Hepatocyte (in vitro differentiated cells): ENCODE measurements at regions not wholly inside any gene's neighbourhood (a gene's known extent, or its start where the extent isn't known, plus 50 kb on each side); places are given as distances from the start of the nearest gene placed in this dataset.

Source experiments
- DNase-seq: peaks from one replicate; pipeline ENCODE4 v3.0.0-alpha.2; 2016; ENCODE audit warnings: low spot score
- H2AFZ ChIP-seq: fragments of 200-600 bp; sonication (generic); 2 replicates; pipeline ENCODE4 v1.6.0; 2016; ENCODE audit warnings: antibody characterized with exemption, mild to moderate bottlenecking
- H3K27ac ChIP-seq: fragments of 200-600 bp; sonication (generic); 2 replicates; pipeline ENCODE4 v1.5.1; 2016; ENCODE audit warnings: mild to moderate bottlenecking
- H3K27me3 ChIP-seq: fragments of 200-600 bp; sonication (generic); 2 replicates; pipeline ENCODE4 v1.6.1; 2016
- H3K36me3 ChIP-seq: fragments of 200-600 bp; sonication (generic); replicated peaks from 2 replicates; pipeline ENCODE4 v1.5.1; 2016; ENCODE audit warnings: low read depth; ENCODE audit not compliant: insufficient read depth
- H3K4me1 ChIP-seq: fragments of 200-600 bp; sonication (generic); 2 replicates; pipeline ENCODE4 v1.5.1; 2016; ENCODE audit warnings: mild to moderate bottlenecking, moderate library complexity; ENCODE audit not compliant: insufficient read depth
- H3K4me2 ChIP-seq: fragments of 200-600 bp; sonication (generic); 2 replicates; pipeline ENCODE4 v1.6.0; 2016
- H3K4me3 ChIP-seq: fragments of 200-600 bp; sonication (generic); 2 replicates; pipeline ENCODE4 v1.5.1; 2016; ENCODE audit warnings: mild to moderate bottlenecking
- H3K79me2 ChIP-seq: fragments of 200-600 bp; sonication (generic); 2 replicates; pipeline ENCODE4 v1.6.0; 2017; ENCODE audit warnings: mild to moderate bottlenecking
- H3K9me2 ChIP-seq: fragments of 200-600 bp; sonication (generic); replicated peaks from 2 replicates; pipeline ENCODE4 v1.6.0; 2017; ENCODE audit warnings: mild to moderate bottlenecking; ENCODE audit not compliant: insufficient read depth
- H3K9me3 ChIP-seq: fragments of 200-600 bp; sonication (generic); 2 replicates; pipeline ENCODE4 v1.5.1; 2016; ENCODE audit warnings: low read depth, mild to moderate bottlenecking
- H4K20me1 ChIP-seq: fragments of 200-600 bp; sonication (generic); 2 replicates; pipeline ENCODE4 v1.6.0; 2016; ENCODE audit warnings: mild to moderate bottlenecking; ENCODE audit not compliant: insufficient read depth, poor library complexity, severe bottlenecking
- EZH2 ChIP-seq: fragments of 200-600 bp; sonication (generic); IDR thresholded peaks from 2 replicates; pipeline ENCODE4 v1.6.1; 2016; ENCODE audit warnings: antibody characterized with exemption, mild to moderate bottlenecking, borderline replicate concordance
- EZH2phosphoT487 ChIP-seq: fragments of 200-600 bp; sonication (generic); IDR thresholded peaks from one replicate; pipeline ENCODE4 v1.6.1; 2018; ENCODE audit warnings: antibody characterized with exemption, mild to moderate bottlenecking, low read depth, moderate library complexity; ENCODE audit not compliant: unreplicated experiment, severe bottlenecking
- WGBS: methylation state at CpG from one replicate; pipeline ENCODE4 v1.1.6; 2016; ENCODE audit warnings: low lambda C conversion rate; ENCODE audit errors: missing lambda C conversion rate; 5-methylcytosine and 5-hydroxymethylcytosine counted together
- TF ChIP-seq, protein P1 (sequence below): fragments of 200-600 bp; sonication (generic); IDR thresholded peaks from 2 replicates; pipeline ENCODE4 v1.5.1; 2016; ENCODE audit warnings: antibody characterized with exemption, mild to moderate bottlenecking; ENCODE audit not compliant: poor library complexity

DNA sequence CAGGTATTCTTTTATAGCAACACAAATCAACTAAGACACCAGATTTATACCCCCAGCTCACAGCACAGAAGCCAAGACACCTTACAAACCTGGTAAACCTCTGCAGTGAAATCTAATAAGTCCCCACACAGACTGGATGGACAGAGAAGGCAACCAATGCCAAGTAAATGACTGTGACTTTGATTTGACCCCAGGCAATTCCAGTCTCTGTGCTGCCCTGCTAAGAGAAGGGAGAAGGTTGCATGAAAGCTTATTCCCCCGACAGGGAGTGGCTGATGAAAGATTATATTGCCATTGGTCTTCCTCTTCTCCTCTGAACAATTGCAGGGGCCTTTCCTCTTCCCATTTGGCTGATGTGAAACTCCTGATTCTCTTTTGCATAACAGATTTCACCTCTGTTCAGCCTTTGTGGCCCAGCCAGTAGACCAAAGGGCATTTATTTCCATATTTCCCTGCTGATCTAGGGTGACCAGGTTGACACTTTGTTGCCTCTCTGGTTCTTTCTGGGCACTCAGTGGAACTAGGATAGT lies 107.6 kb downstream of the ADRB2 start:
- Histone ChIP-seq H3K4me2 (no peak overlapping the region), H3K9me2 (no peaks in the 10 kb centered on the region), H3K79me2 (no peaks in the 10 kb centered on the region), H3K9me3 (no peaks in the 10 kb centered on the region), H3K4me3 (no peak overlapping the region), H3K36me3 (no peaks in the 10 kb centered on the region), H3K27me3 (no peaks in the 10 kb centered on the region), H3K27ac (no peak overlapping the region), H4K20me1 (no peaks in the 10 kb centered on the region), H2AFZ (no peak overlapping the region), H3K4me1 (no peaks in the 10 kb centered on the region)
- no peak for TF ChIP-seq EZH2
- TF ChIP-seq, protein P1, sequence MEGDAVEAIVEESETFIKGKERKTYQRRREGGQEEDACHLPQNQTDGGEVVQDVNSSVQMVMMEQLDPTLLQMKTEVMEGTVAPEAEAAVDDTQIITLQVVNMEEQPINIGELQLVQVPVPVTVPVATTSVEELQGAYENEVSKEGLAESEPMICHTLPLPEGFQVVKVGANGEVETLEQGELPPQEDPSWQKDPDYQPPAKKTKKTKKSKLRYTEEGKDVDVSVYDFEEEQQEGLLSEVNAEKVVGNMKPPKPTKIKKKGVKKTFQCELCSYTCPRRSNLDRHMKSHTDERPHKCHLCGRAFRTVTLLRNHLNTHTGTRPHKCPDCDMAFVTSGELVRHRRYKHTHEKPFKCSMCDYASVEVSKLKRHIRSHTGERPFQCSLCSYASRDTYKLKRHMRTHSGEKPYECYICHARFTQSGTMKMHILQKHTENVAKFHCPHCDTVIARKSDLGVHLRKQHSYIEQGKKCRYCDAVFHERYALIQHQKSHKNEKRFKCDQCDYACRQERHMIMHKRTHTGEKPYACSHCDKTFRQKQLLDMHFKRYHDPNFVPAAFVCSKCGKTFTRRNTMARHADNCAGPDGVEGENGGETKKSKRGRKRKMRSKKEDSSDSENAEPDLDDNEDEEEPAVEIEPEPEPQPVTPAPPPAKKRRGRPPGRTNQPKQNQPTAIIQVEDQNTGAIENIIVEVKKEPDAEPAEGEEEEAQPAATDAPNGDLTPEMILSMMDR, result no peak
- no peak for TF ChIP-seq EZH2phosphoT487
- WGBS, result 75% methylated on average over 1 of the region's 1 CpG
- no peak for DNase-seq

DNA sequence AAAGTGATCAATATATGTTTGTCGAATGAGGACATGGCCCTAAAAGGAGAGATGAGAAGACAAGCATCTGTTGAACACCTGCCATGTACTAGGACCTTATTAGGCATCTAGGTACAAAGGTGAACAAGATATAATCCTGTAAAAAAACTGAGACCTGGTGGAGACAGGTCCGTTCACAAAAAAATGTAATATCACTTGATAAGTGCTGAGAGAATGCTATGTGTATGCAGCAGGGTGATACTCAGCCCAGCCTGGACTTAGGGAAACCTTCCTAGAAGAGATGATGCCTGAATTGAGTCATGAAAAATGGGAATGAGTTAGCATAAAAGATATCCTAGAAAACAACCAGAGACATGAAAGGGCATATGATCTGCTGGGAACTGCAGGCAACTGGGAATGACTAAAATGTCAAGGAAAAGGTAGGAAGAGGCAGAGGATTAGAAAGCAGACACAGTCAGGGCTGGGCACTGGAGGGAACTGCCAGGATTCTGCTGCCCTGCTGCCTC lies 108.5 kb downstream of the ADRB2 start:
- Histone ChIP-seq H3K4me2 (no peak overlapping the region), H2AFZ (no peak overlapping the region), H3K79me2 (no peaks in the 10 kb centered on the region), H3K4me3 (no peak overlapping the region), H3K27ac (no peak overlapping the region), H3K4me1 (no peaks in the 10 kb centered on the region), H4K20me1 (no peaks in the 10 kb centered on the region), H3K9me3 (no peaks in the 10 kb centered on the region), H3K9me2 (no peaks in the 10 kb centered on the region), H3K27me3 (no peaks in the 10 kb centered on the region), H3K36me3 (no peaks in the 10 kb centered on the region)
- 84% methylated on average over 2 of the region's 2 CpGs for WGBS
- TF ChIP-seq EZH2phosphoT487, result no peak
- DNase-seq, result no peak

DNA sequence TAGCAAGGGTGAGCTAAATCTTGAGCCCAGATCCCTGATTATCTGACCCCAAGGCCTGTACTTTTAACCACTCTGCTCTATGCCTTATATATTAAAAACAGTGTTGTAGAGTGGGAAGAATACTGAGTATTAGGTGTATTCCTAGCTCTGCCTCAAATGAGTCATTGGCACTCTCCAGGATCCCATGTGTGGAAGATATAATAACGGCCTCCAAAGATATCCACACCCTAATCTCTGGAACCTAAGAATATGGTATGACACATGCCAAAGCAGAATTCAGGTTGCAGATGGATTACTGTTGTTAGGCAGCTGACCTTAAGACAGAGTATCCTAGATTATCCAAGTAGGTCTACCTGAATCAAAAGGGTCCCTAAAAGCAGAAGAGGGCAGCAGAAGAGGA lies 110.8 kb downstream of the ADRB2 start:
- no peak overlapping the region for H3K27ac ChIP-seq
- no peak for TF ChIP-seq EZH2
- TF ChIP-seq, protein P1, result no peak
- no peak for TF ChIP-seq EZH2phosphoT487
- no peaks in the 10 kb centered on the region for H3K9me2 ChIP-seq
- no peaks in the 10 kb centered on the region for H3K79me2 ChIP-seq
- H3K4me2 ChIP-seq, result no peak overlapping the region
- H4K20me1 ChIP-seq, result no peaks in the 10 kb centered on the region
- 70% methylated on average over 1 of the region's 1 CpG for WGBS
- H3K9me3 ChIP-seq, result no peaks in the 10 kb centered on the region
- no peak overlapping the region for H2AFZ ChIP-seq
- no peaks in the 10 kb centered on the region for H3K36me3 ChIP-seq
- H3K4me1 ChIP-seq, result no peaks in the 10 kb centered on the region
- DNase-seq, result no peak
- no peaks in the 10 kb centered on the region for H3K27me3 ChIP-seq
- no peak overlapping the region for H3K4me3 ChIP-seq

DNA sequence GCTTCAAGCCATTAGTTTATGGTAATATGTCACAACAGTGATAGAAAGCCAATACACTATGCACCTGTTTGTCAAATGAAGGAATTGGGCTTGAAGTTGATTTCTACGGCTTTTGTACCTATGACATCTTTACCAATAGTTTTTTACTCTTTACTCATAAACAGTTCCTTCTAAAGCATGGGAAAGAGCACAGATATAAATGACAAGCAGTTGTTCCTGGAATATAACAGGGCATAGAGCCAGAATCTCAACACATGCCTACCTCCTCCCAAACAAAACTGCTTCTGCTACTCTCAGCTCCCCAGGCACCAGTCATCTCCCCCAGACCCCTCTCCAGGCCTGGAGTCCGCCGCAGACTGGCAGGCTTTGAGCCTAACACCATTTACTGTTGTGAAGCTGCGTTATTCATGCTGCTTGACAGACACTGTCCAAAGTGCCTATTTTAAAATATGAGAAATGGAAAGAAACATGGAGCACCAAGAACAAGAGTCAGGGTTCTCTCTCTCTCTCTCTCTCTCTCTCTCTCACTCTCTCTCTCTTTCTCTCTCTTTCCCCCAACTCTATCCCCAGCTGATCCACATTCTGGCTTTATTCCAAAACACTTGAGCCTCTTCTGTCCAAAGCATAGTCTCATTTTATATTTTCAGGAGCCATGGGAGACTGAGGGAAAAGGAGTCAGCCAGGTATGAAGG lies 111.6 kb downstream of the ADRB2 start:
- TF ChIP-seq EZH2phosphoT487 (no peak), EZH2 (no peak)
- TF ChIP-seq, protein P1, result no peak
- WGBS, result 85% methylated on average over 4 of the region's 4 CpGs
- Histone ChIP-seq H3K4me1 (no peaks in the 10 kb centered on the region), H3K9me3 (no peaks in the 10 kb centered on the region), H4K20me1 (no peaks in the 10 kb centered on the region), H3K4me2 (no peak overlapping the region), H2AFZ (no peak overlapping the region), H3K27me3 (no peaks in the 10 kb centered on the region), H3K36me3 (no peaks in the 10 kb centered on the region), H3K27ac (no peak overlapping the region), H3K9me2 (no peaks in the 10 kb centered on the region), H3K4me3 (no peak overlapping the region), H3K79me2 (no peaks in the 10 kb centered on the region)
- DNase-seq, result no peak
